SK-N-SH treated with all-trans-retinoic acid at 6 μM for 48 hours (cell line): ENCODE measurements at regions not wholly inside any gene's neighbourhood (a gene's known extent, or its start where the extent isn't known, plus 50 kb on each side); places are given as distances from the start of the nearest gene placed in this dataset.

ENCODE experiments used
- ATAC-seq: fragments of 200-7000 bp; cut with Tn5 transposase; 3 replicates; pipeline ENCODE4 v1.9.1; 2020; ENCODE audit warnings: mild to moderate bottlenecking, moderate library complexity
- ARNTL ChIP-seq: fragments of 450-650 bp; formaldehyde crosslinking; IDR thresholded peaks from 2 replicates; pipeline ENCODE4 v1.5.0; 2020; ENCODE audit warnings: low read depth, mild to moderate bottlenecking, moderate library complexity, borderline replicate concordance
- BACH2 ChIP-seq: fragments of 250-450 bp; sonication (Bioruptor Pico); IDR thresholded peaks from 2 replicates; pipeline ENCODE4 v1.9.0; 2021; ENCODE audit warnings: mild to moderate bottlenecking, borderline replicate concordance
- CREB5 ChIP-seq: fragments of 250-450 bp; sonication (Bioruptor Pico); IDR thresholded peaks from 2 replicates; pipeline ENCODE4 v1.5.1; 2020; ENCODE audit warnings: low read depth, mild to moderate bottlenecking, moderate library complexity
- CSDC2 ChIP-seq: fragments of 250-450 bp; sonication (Bioruptor Pico); IDR thresholded peaks from 2 replicates; pipeline ENCODE4 v1.5.0; 2020; ENCODE audit warnings: mild to moderate bottlenecking, moderate library complexity
- CSRNP3 ChIP-seq: fragments of 250-450 bp; sonication (Bioruptor Pico); IDR thresholded peaks from 2 replicates; pipeline ENCODE4 v1.5.1; 2021; ENCODE audit warnings: mild to moderate bottlenecking, moderate library complexity
- ESRRG ChIP-seq: fragments of 250-450 bp; sonication (Bioruptor Pico); IDR thresholded peaks from 2 replicates; pipeline ENCODE4 v1.6.1; 2021; ENCODE audit warnings: mild to moderate bottlenecking
- GLIS3 ChIP-seq: fragments of 250-450 bp; sonication (Bioruptor Pico); IDR thresholded peaks from 2 replicates; pipeline ENCODE4 v1.5.0; 2020; ENCODE audit warnings: mild to moderate bottlenecking, moderate library complexity
- ISL1 ChIP-seq: fragments of 250-450 bp; sonication (Bioruptor Pico); IDR thresholded peaks from 2 replicates; pipeline ENCODE4 v2.1.2; 2022; ENCODE audit warnings: mild to moderate bottlenecking, moderate library complexity
- OSR1 ChIP-seq: fragments of 250-450 bp; sonication (Bioruptor Pico); IDR thresholded peaks from 2 replicates; pipeline ENCODE4 v1.8.0; 2022; ENCODE audit warnings: moderate library complexity, mild to moderate bottlenecking, inconsistent platforms
- PATZ1 ChIP-seq: fragments of 250-450 bp; sonication (Bioruptor Pico); IDR thresholded peaks from 2 replicates; pipeline ENCODE4 v1.8.0; 2020; ENCODE audit warnings: mild to moderate bottlenecking, moderate library complexity, borderline replicate concordance
- POU6F1 ChIP-seq: fragments of 250-450 bp; sonication (Bioruptor Pico); IDR thresholded peaks from 2 replicates; pipeline ENCODE4 v1.8.0; 2021; ENCODE audit warnings: low read depth, mild to moderate bottlenecking, moderate library complexity, borderline replicate concordance
- PPARA ChIP-seq: fragments of 250-450 bp; sonication (Bioruptor Pico); IDR thresholded peaks from 2 replicates; pipeline ENCODE4 v1.5.0; 2020; ENCODE audit warnings: mild to moderate bottlenecking, borderline replicate concordance
- RARB ChIP-seq: fragments of 250-450 bp; sonication (Bioruptor Pico); IDR thresholded peaks from 2 replicates; pipeline ENCODE4 v1.8.0; 2021; ENCODE audit warnings: mild to moderate bottlenecking, moderate library complexity
- SNAI2 ChIP-seq: fragments of 250-450 bp; sonication (Bioruptor Pico); IDR thresholded peaks from 2 replicates; pipeline ENCODE4 v1.5.0; 2020; ENCODE audit warnings: mild to moderate bottlenecking, moderate library complexity
- TCF4 ChIP-seq: fragments of 250-450 bp; sonication (Bioruptor Pico); IDR thresholded peaks from 2 replicates; pipeline ENCODE4 v1.8.0; 2021; ENCODE audit warnings: mild to moderate bottlenecking, moderate library complexity, borderline replicate concordance
- TOX ChIP-seq: fragments of 250-450 bp; sonication (Bioruptor Pico); IDR thresholded peaks from 2 replicates; pipeline ENCODE4 v1.8.0; 2021; ENCODE audit warnings: mild to moderate bottlenecking, moderate library complexity, borderline replicate concordance
- ZFP3 ChIP-seq: fragments of 250-450 bp; sonication (Bioruptor Pico); IDR thresholded peaks from 2 replicates; pipeline ENCODE4 v1.5.0; 2020; ENCODE audit warnings: mild to moderate bottlenecking, moderate library complexity
- ZFP30 ChIP-seq: fragments of 450-650 bp; formaldehyde crosslinking; IDR thresholded peaks from 2 replicates; pipeline ENCODE4 v1.5.0; 2022; ENCODE audit warnings: mild to moderate bottlenecking, moderate library complexity
- ZNF565 ChIP-seq: fragments of 450-650 bp; formaldehyde crosslinking; conservative IDR thresholded peaks from 2 replicates; pipeline ENCODE4 v1.5.0; 2020; ENCODE audit warnings: low read depth, mild to moderate bottlenecking, moderate library complexity
- ZNF70 ChIP-seq: fragments of 450-650 bp; formaldehyde crosslinking; IDR thresholded peaks from 2 replicates; pipeline ENCODE4 v1.5.0; 2020; ENCODE audit warnings: mild to moderate bottlenecking, moderate library complexity
- ZNF8 ChIP-seq: fragments of 450-650 bp; formaldehyde crosslinking; IDR thresholded peaks from 2 replicates; pipeline ENCODE4 v1.5.0; 2020; ENCODE audit warnings: mild to moderate bottlenecking, moderate library complexity

- no peak for TF ChIP-seq ARNTL
- no peak for TF ChIP-seq ZFP3
- TF ChIP-seq SNAI2 (CRISPR knock-in tag), result no peak
- no peak for TF ChIP-seq TOX (CRISPR knock-in tag)
Measured at GRCh38 chr9:88645879-88646199, 110.9 kb downstream of the NXNL2 start (continued).

- no peak for TF ChIP-seq CSDC2 (CRISPR knock-in tag)
- no peak for TF ChIP-seq RARB (CRISPR knock-in tag)
- no peak for TF ChIP-seq POU6F1
- TF ChIP-seq PPARA (CRISPR knock-in tag), result no peak
- no peak for TF ChIP-seq CSRNP3 (CRISPR knock-in tag)
- TF ChIP-seq CREB5 (CRISPR knock-in tag), result no peak
- TF ChIP-seq TCF4 (CRISPR knock-in tag), result no peak
- TF ChIP-seq GLIS3 (CRISPR knock-in tag), result no peak
- no peak for TF ChIP-seq ZNF565
- no peak for ATAC-seq
Measured at GRCh38 chr9:88646539-88647300, 111.7 kb downstream of the NXNL2 start.

GRCh38 chr9:88651682-88652633 lies 117.0 kb downstream of the NXNL2 start:
- TF ChIP-seq OSR1 (CRISPR knock-in tag) (no peak), RARB (CRISPR knock-in tag) (no peak), ZFP30 (CRISPR knock-in tag) (no peak), PATZ1 (no peak), ZNF8 (no peak), GLIS3 (CRISPR knock-in tag) (no peak), ARNTL (no peak), CSRNP3 (CRISPR knock-in tag) (no peak), TOX (CRISPR knock-in tag) (no peak), ISL1 (no peak), BACH2 (CRISPR knock-in tag) (no peak), ESRRG (CRISPR knock-in tag) (no peak), ZNF70 (CRISPR knock-in tag) (no peak), PPARA (CRISPR knock-in tag) (no peak), ZFP3 (no peak), CREB5 (CRISPR knock-in tag) (no peak)
- peak; percentile 96 for ATAC-seq
